ENCODE measurements at regions not wholly inside any gene's neighbourhood (a gene's known extent, or its start where the extent isn't known, plus 50 kb on each side); places are given as distances from the start of the nearest gene placed in this dataset.

DNA sequence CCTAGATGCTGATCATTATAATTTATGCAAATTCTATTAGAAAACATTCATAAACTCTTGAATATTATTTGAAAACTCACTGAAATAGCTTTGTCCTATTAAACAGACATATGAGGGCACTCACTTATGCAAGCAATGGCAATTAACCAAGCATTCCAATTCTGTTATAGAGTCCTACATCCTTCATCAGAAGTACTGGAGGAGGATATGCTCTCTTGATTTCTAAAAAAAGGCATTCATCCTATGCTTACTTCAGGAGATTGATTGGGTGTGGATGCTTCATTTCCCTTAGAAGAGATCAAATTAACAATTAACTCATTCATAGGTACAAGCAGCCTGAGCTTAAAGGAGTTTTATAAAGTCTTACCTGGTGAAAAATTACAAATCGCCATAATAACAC, 1317.2 kb downstream of the PCDH7 start:
- no peak for DNase-seq (ENCODE audit: low spot score)

GRCh38 chr4:32042486-32043247, 1322.5 kb downstream of the PCDH7 start:
- no peak for DNase-seq (ENCODE audit: low spot score)

DNA sequence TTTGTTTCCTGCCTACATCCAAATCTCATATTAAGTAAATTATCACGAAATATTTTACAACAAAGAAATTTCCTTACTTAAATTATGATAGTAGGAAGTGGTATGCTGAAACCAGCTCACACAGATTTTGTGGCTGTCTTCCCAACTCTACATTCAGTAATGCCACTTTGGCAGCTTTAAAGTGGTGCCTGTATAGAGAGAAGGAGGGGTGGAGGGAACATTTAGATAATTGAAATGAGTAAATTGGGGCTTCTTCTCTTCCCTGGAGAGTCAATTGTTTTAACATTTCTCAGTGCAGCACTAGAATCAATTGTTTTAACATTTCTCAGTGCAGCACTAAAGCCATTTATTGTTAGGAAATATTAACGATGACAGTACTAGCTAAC, 1323.1 kb downstream of the PCDH7 start:
- no peak for DNase-seq (ENCODE audit: low spot score)

GRCh38 chr4:32061916-32062315, 1341.7 kb downstream of the PCDH7 start:
- DNase-seq (ENCODE audit: low spot score) = no peak

DNA sequence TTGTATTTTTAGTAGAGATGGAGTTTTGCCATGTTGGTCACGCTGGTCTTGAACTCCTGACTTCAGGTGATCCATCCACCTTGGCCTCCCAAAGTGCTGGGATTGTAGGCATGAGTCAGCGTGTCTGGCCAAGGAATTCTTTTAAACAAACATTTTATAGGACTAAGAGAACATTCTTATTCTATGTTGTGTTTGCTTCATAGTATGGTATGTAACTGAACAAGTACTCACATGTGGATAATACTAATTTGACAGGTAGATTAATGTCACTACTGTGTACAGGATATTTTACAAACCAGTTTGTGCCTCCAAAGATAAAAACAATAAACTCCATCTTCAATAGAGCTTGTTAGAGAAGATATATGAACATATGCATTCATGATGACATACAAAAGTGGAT, 1353.4 kb downstream of the PCDH7 start:
- DNase-seq (ENCODE audit: low spot score) = no peak

GRCh38 chr4:32087211-32087610, 1367.0 kb downstream of the PCDH7 start:
- DNase-seq (ENCODE audit: low spot score) = no peak

- no peak for DNase-seq (ENCODE audit: low spot score)
Observed at GRCh38 chr4:32094987-32095386, 1374.8 kb downstream of the PCDH7 start.

- no peak for DNase-seq (ENCODE audit: low spot score)
Observed at GRCh38 chr4:32102896-32103295, 1382.7 kb downstream of the PCDH7 start.

GRCh38 chr4:32106767-32107166, 1386.6 kb downstream of the PCDH7 start:
- DNase-seq (ENCODE audit: low spot score) = no peak

DNA sequence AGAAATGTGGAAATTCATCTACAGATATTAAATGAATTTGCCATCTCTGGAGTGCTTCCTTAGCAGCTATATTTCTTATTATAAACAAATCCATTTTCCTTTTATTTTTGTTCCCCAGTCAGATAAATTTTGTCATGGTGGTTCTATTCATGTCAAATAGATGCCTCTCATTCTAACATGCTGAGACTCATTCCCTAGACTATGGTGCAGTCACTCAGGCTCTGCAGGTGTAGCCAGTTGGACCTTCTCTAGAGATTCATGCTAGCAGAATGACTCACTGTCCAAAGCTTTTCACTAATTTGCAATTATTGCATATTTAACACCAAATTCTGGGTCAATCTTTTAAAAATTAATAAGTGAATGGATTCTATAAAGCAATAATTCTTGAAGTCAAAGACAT, 1392.7 kb downstream of the PCDH7 start:
- DNase-seq (ENCODE audit: low spot score) = no peak

DNA sequence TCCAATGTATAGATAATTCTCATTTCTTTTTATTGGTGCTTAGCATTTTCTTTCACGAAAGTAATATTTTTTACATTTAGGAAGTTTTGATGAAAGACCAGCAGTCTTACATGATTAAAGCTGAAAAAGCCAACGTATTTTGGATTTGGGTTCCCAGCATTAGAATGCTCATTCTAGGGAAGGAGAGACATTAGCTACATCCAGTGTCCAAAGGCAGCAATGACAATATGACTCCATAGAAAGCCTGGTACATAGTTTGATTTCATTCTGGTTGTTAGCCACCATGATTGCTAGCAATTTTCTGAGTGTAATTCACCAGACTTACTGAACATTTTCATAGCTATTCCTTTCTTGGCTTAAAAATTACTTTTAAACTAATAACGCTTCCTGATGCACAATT, 1397.5 kb downstream of the PCDH7 start:
- no peak for DNase-seq (ENCODE audit: low spot score)

DNA sequence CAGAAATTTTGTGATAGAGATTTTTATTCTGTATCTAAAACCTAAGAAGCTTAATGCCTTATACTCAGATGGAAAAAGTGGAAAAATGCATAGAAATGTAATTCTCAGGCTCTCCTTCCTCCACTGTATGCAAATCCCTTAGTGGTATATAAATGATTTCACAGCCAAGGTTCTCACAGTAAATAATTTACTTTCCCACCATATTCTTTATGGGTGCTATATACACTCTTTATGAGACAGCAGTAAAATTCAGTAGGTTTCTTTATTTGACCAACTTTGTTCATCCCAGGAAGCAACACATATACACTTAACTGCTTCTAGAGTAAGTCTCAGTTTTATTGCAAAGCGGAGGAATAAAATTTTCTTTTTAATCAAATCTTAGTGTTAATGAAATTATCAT, 1399.7 kb downstream of the PCDH7 start:
- DNase-seq (ENCODE audit: low spot score) = no peak

DNA sequence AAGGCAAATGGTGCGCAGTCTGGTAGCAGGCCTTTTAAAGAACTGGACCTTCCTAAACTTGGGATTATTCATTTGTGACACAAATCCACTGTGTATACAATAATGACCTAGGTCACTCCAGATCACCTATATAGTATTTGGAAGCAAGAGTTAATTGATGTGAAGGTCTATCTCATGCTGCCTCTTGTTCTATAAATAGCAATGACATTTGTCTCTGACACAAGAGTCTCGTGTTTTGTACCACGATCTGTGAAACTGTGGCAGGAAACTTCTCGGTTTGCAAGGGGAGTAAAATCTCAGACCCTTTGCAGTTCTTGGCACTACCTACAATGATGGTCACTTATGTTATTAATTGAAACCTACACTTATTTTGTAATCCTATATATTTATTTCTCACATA, 1408.4 kb downstream of the PCDH7 start:
- DNase-seq (ENCODE audit: low spot score) = no peak

GRCh38 chr4:32129967-32130366, 1409.8 kb downstream of the PCDH7 start:
- no peak for DNase-seq (ENCODE audit: low spot score)

DNA sequence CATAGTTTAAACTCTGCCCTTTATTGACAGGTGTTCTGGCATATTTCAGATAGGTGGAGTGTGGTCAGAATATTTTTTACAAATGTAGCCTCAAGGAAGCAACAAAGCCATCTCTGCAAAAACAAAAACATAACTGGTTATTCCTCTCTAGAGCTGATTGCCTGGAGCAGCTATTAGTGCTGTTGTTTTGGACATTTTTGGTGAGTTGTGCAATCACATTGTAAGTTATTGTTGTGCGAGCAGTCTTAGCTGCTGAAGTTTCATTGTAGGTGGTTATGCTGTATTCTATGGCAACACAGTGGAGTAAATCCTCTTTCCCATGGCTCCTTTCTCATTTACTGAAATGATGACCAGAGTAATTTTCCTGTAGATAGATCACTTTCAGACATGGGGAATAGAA, 1413.0 kb downstream of the PCDH7 start:
- no peak for DNase-seq (ENCODE audit: low spot score)

DNA sequence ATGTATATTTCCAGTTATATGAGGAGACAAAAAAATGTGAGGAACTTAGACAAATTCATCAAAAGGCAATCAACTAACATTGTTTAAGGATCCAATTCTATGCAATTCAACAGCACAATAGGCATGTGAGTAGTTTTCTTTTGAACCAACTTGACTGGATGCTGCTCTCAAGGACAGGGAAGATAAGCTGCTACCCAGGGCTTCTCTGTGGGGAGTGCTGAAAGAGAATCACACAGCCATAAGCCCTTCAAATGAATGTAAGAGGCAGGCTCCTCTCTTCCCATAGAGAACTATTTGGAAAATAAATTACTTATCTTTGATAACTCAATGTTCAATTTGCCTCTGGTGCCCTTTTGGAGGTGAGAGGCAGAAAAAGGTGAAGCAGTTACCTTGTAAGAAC, 1413.6 kb downstream of the PCDH7 start:
- no peak for DNase-seq (ENCODE audit: low spot score)

DNA sequence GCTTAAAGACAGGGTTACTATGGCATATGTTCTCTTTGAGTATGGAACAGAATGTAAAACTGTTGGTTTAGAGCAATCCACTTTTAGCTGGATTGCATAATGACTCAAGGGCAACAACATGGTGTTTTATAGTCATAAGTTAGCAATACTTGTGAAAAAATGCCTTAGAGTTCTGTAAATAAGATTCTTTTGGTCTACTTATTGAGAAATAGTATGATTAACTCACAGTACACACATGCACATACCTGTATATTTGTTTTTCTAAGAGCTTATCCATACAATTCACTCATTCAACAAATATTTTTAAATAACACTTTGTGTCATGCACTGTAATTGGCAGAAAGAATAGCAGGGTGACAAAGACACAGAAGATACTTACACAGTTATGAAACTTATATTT, 1415.5 kb downstream of the PCDH7 start:
- DNase-seq (ENCODE audit: low spot score) = no peak

DNA sequence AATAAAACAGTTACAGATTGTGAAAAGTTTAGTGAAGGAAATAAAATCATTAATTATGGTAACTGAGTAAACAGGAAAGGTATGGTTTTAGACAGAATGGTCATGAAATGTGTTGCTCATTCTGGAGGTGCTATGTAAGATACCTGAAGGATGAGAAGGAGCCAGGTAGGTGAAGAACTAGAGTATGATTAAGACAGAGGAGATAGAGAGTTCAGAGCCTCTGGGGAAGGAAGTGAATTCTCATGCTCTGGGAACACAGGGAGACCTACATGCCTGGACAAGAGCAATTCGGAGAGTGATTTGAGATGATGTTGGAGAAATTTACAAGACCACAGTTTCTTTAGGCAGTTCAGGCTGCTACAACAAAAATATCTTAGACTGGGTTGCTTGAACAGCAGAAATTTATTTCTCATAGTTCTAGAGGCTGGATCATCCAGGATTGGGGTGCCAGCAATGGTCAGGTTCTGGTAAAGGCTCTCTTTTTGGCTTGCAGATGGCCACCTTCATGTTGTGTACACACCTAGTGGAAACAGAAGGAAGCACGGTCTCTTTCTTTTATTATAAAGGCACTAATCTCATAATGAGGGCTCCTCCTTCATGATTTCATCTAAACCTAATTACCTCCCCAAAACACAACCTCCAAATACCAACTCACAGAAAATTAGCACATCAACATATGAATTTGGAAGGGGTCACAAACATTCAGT, 1416.1 kb downstream of the PCDH7 start:
- DNase-seq (ENCODE audit: low spot score) = no peak

GRCh38 chr4:32140636-32141035, 1420.5 kb downstream of the PCDH7 start:
- no peak for DNase-seq (ENCODE audit: low spot score)

GRCh38 chr4:32142075-32142474, 1421.9 kb downstream of the PCDH7 start:
- DNase-seq (ENCODE audit: low spot score) = no peak

GRCh38 chr4:32145987-32146386, 1425.8 kb downstream of the PCDH7 start:
- DNase-seq (ENCODE audit: low spot score) = no peak

- no peak for DNase-seq (ENCODE audit: low spot score)
Observed at GRCh38 chr4:32147446-32148085, 1427.4 kb downstream of the PCDH7 start.

- DNase-seq (ENCODE audit: low spot score) = no peak
Observed at GRCh38 chr4:32148111-32148666, 1428.0 kb downstream of the PCDH7 start.
